ACHN (cell line): ENCODE measurements at regions not wholly inside any gene's neighbourhood (a gene's known extent, or its start where the extent isn't known, plus 50 kb on each side); places are given as distances from the start of the nearest gene placed in this dataset.

Source experiments
- DNase-seq: peaks from one replicate; pipeline ENCODE4 v3.0.0-alpha.2; 2015
- in situ Hi-C: cut with HindIII; loops from 2 replicates; pipeline ENCODE4 v1.10.0; 2017; ENCODE audit warnings: low sequenced_read_pairs, low pct_ligation_motif_present, low pct_unique_long_range_greater_than_20kb

GRCh38 chr13:24038841-24039330, 121.6 kb upstream of the SPATA13 start:
- in situ Hi-C loops: no loop called here
- no peak for DNase-seq

- DNase-seq: no peak
- in situ Hi-C loops: no loop called here
Measured at GRCh38 chr13:24039621-24040475, 120.7 kb upstream of the SPATA13 start.

GRCh38 chr13:24040835-24041234, 119.7 kb upstream of the SPATA13 start:
- in situ Hi-C loops: no loop called here
- DNase-seq: no peak

GRCh38 chr13:24041651-24042225, 118.8 kb upstream of the SPATA13 start:
- in situ Hi-C loops: no loop called here
- DNase-seq: no peak

- in situ Hi-C loops: no loop called here
Measured at GRCh38 chr13:24042710-24043440, 117.6 kb upstream of the SPATA13 start.

GRCh38 chr13:24043590-24044350, 116.8 kb upstream of the SPATA13 start:
- in situ Hi-C loops: no loop called here
- DNase-seq: no peak

More at GRCh38 chr13:24042710-24043440, 117.6 kb upstream of the SPATA13 start:
- DNase-seq: no peak

- DNase-seq: no peak
- in situ Hi-C loops: no loop called here
Measured at GRCh38 chr13:24045597-24045996, 114.9 kb upstream of the SPATA13 start.

- in situ Hi-C loops: no loop called here
- DNase-seq: no peak
Measured at GRCh38 chr13:24050292-24050711, 110.2 kb upstream of the SPATA13 start.

- DNase-seq: no peak
- in situ Hi-C loops: no loop called here
Measured at GRCh38 chr13:24050796-24051715, 109.5 kb upstream of the SPATA13 start.

- in situ Hi-C loops: no loop called here
- peak; percentile 20 for DNase-seq
Measured at GRCh38 chr13:24052547-24053518, 107.7 kb upstream of the SPATA13 start.

GRCh38 chr13:24053519-24054251, 106.8 kb upstream of the SPATA13 start:
- in situ Hi-C loops: no loop called here
- DNase-seq: peak; percentile 75

GRCh38 chr13:24056616-24057137, 103.8 kb upstream of the SPATA13 start:
- DNase-seq: no peak
- in situ Hi-C loops: no loop called here

- in situ Hi-C loops: no loop called here
- DNase-seq: no peak
Measured at GRCh38 chr13:24060993-24061392, 99.5 kb upstream of the SPATA13 start.

GRCh38 chr13:24063281-24063877, 97.1 kb upstream of the SPATA13 start:
- in situ Hi-C loops: no loop called here
- no peak for DNase-seq

GRCh38 chr13:24064371-24064770, 96.1 kb upstream of the SPATA13 start:
- in situ Hi-C loops: no loop called here
- no peak for DNase-seq
